ENCODE measurements at regions not wholly inside any gene's neighbourhood (a gene's known extent, or its start where the extent isn't known, plus 50 kb on each side); places are given as distances from the start of the nearest gene placed in this dataset.

DNA sequence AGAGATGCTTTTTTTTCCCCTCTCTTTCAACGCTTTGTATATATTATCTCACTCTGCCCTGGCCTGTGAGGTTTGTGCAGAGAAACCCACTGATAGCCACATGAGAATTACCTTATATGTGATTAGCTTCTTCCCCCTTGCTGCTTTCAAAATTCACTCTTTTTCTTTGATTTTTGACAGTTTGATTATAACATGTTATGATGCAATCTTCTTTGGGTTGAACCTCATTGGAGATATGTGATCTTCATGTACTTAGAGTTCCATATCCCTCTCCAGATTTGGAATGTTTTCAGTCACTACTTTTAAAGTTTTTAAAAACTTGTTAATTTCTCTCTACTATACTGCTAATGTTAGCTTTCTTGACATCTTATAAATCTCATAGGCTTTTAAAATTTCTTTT, 479.5 kb upstream of the AGA start:
- TF ChIP-seq, protein P1, sequence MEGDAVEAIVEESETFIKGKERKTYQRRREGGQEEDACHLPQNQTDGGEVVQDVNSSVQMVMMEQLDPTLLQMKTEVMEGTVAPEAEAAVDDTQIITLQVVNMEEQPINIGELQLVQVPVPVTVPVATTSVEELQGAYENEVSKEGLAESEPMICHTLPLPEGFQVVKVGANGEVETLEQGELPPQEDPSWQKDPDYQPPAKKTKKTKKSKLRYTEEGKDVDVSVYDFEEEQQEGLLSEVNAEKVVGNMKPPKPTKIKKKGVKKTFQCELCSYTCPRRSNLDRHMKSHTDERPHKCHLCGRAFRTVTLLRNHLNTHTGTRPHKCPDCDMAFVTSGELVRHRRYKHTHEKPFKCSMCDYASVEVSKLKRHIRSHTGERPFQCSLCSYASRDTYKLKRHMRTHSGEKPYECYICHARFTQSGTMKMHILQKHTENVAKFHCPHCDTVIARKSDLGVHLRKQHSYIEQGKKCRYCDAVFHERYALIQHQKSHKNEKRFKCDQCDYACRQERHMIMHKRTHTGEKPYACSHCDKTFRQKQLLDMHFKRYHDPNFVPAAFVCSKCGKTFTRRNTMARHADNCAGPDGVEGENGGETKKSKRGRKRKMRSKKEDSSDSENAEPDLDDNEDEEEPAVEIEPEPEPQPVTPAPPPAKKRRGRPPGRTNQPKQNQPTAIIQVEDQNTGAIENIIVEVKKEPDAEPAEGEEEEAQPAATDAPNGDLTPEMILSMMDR (IDR thresholded peaks at IDR 0.05): no peak
- TF ChIP-seq POLR2A (IDR thresholded peaks at IDR 0.05): no peak
